ENCODE measurements at regions not wholly inside any gene's neighbourhood (a gene's known extent, or its start where the extent isn't known, plus 50 kb on each side); places are given as distances from the start of the nearest gene placed in this dataset.

DNA sequence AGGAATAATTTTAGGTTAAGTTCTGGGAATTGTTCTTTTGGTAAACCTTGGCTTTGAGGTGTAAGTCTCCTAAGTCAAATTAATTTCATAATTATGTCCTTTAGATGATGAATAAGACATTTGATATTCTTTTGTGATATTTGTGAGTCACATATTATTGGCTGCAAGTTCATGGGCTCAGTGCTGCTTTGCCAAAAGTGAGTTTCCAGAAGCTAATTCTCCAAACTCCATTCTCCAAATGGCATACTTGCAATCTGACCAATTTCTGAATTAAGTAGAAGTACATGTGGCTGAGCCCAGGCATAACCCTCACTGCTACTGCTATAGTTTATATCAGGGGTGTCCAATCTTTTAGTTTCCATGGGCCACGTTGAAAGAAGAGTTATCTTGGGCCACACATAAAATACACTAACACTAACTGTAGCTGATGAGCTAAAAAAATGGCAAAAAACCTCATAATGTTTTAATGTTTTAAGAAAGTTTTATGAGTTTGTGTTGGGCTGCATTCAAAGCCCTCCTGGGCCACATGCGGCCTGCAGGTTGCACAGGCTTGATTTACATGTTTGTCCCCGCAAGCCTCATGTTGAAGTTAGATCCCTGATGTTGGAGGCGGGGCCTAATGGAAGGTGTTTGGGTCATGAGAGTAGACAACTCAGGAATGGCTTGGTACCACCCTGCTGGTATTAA lies 196.1 kb downstream of the ZNF330 start:
- TF ChIP-seq, protein P1, sequence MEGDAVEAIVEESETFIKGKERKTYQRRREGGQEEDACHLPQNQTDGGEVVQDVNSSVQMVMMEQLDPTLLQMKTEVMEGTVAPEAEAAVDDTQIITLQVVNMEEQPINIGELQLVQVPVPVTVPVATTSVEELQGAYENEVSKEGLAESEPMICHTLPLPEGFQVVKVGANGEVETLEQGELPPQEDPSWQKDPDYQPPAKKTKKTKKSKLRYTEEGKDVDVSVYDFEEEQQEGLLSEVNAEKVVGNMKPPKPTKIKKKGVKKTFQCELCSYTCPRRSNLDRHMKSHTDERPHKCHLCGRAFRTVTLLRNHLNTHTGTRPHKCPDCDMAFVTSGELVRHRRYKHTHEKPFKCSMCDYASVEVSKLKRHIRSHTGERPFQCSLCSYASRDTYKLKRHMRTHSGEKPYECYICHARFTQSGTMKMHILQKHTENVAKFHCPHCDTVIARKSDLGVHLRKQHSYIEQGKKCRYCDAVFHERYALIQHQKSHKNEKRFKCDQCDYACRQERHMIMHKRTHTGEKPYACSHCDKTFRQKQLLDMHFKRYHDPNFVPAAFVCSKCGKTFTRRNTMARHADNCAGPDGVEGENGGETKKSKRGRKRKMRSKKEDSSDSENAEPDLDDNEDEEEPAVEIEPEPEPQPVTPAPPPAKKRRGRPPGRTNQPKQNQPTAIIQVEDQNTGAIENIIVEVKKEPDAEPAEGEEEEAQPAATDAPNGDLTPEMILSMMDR (IDR thresholded peaks at IDR 0.05): no peak
- H3K4me3 ChIP-seq (ENCODE audit: low read depth, low read length): no peak overlapping the region
- no peaks in the 10 kb centered on the region for H3K4me1 ChIP-seq
- no peak overlapping the region for H2AFZ ChIP-seq
- no peaks in the 10 kb centered on the region for H3K27me3 ChIP-seq (ENCODE audit: control insufficient read depth, insufficient read depth, low read length)
- no peaks in the 10 kb centered on the region for H3K79me2 ChIP-seq
- H3K9ac ChIP-seq: no peak overlapping the region
- H3K4me2 ChIP-seq (ENCODE audit: low read length): no peak overlapping the region
- no peak overlapping the region for H3K27ac ChIP-seq
- H3K36me3 ChIP-seq (ENCODE audit: control insufficient read depth, insufficient read depth, low read length): no peaks in the 10 kb centered on the region
- no peaks in the 10 kb centered on the region for H3K9me3 ChIP-seq (ENCODE audit: control insufficient read depth, low read length)

DNA sequence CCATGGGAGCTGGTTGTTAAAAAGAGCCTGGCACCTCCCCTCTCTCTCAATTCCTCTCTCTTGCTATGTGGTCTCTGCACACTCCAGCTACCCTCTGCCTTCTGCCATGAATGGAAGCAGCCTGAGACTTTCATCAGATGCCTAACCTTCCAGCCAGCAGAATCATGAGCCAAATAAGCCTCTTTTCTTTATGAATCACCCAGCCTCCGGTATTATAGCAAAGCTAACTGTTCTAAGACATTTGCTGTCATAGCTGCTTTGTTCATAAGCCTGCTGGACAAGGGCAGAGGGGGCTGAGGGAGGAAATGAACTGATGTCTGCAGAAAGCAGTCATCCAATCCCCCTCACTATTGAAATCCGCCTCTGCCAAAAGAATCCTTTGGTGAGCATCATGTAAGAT lies 196.7 kb downstream of the ZNF330 start:
- no peaks in the 10 kb centered on the region for H3K36me3 ChIP-seq (ENCODE audit: control insufficient read depth, insufficient read depth, low read length)
- TF ChIP-seq, protein P1 (IDR thresholded peaks at IDR 0.05): no peak
- no peak overlapping the region for H3K4me2 ChIP-seq (ENCODE audit: low read length)
- H3K9me3 ChIP-seq (ENCODE audit: control insufficient read depth, low read length): no peaks in the 10 kb centered on the region
- H2AFZ ChIP-seq: no peak overlapping the region
- no peaks in the 10 kb centered on the region for H3K79me2 ChIP-seq
- H3K27me3 ChIP-seq (ENCODE audit: control insufficient read depth, insufficient read depth, low read length): no peaks in the 10 kb centered on the region
- H3K4me1 ChIP-seq: no peaks in the 10 kb centered on the region
- H3K27ac ChIP-seq: no peak overlapping the region
- H3K4me3 ChIP-seq (ENCODE audit: low read depth, low read length): no peak overlapping the region
- no peak overlapping the region for H3K9ac ChIP-seq

DNA sequence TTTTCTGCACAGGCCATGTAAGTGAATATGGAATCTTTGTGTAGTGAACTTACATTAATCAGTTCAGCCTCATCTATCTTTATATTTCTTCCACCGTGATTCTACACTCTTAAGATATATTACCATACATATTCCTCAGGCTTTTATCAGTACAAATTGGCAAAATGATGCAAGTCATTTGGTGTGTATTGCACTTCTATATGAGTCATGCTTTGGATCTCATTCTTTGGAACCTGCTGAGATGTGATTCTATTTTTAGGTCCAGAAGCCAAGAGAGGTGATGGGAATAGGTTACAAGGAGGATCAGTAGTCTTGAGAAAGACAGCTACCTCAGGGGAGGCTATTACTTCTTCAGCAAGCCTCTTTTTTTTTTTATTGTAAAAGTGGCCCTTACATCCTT lies 204.4 kb downstream of the ZNF330 start:
- no peaks in the 10 kb centered on the region for H3K79me2 ChIP-seq
- no peak overlapping the region for H3K4me2 ChIP-seq (ENCODE audit: low read length)
- H3K36me3 ChIP-seq (ENCODE audit: control insufficient read depth, insufficient read depth, low read length): no peaks in the 10 kb centered on the region
- TF ChIP-seq, protein P1 (IDR thresholded peaks at IDR 0.05): no peak
- no peak overlapping the region for H3K4me3 ChIP-seq (ENCODE audit: low read depth, low read length)
- H3K27me3 ChIP-seq (ENCODE audit: control insufficient read depth, insufficient read depth, low read length): no peaks in the 10 kb centered on the region
- H2AFZ ChIP-seq: no peak overlapping the region
- no peak overlapping the region for H3K9ac ChIP-seq
- H3K27ac ChIP-seq: no peak overlapping the region
- no peaks in the 10 kb centered on the region for H3K4me1 ChIP-seq
- no peaks in the 10 kb centered on the region for H3K9me3 ChIP-seq (ENCODE audit: control insufficient read depth, low read length)

DNA sequence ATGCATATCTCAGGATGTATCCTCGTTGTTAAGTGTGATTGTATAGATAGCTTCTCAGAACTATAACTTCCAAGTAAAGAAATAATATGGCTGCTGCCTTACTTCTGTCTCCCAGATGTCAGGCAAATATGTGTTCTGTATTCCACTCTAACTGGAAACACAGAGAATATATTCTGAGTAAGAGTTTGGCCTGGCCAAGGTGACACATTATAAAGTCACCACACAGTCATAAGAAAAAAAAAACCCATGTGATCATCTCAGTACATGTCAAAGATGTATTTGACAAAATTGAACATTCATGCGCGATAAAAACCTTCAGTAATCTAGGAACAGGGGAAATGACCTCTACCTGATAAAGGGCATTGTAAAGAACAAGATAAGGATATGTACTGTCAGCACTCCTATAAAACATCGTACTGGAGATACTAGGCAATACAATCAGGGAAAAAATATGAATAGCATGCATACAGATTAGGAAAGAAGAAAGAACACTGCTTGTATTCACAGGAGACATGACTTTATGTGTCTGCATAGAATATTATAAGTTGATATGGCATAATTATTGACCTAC lies 207.1 kb downstream of the ZNF330 start:
- Histone ChIP-seq H3K4me2 (ENCODE audit: low read length) (no peak overlapping the region), H3K4me3 (ENCODE audit: low read depth, low read length) (no peak overlapping the region), H2AFZ (no peak overlapping the region), H3K9ac (no peak overlapping the region), H3K4me1 (no peaks in the 10 kb centered on the region), H3K27ac (no peak overlapping the region), H3K27me3 (ENCODE audit: control insufficient read depth, insufficient read depth, low read length) (no peaks in the 10 kb centered on the region), H3K36me3 (ENCODE audit: control insufficient read depth, insufficient read depth, low read length) (no peaks in the 10 kb centered on the region), H3K79me2 (no peaks in the 10 kb centered on the region), H3K9me3 (ENCODE audit: control insufficient read depth, low read length) (no peaks in the 10 kb centered on the region)
- TF ChIP-seq, protein P1 (IDR thresholded peaks at IDR 0.05): no peak

DNA sequence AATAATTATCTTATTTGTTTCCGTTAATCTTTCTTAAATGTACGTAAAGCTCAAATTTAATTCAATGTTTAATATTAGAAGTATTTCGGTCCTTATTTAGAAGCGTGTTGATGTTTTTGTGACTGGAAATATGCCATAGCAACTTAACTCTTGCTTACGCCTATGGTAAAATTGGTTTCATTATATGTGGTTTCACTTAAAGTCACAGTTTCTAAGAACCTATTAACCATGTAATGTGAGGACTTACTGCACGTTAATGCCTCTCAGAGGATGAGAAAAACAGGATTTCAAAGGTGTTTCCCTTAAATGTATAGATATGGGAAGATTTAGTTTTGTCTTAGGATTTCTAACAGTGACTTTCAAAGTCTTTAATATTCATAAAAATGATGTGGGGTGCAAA lies 206.4 kb upstream of the IL15 start:
- TF ChIP-seq, protein P1 (IDR thresholded peaks at IDR 0.05): no peak
- H3K9ac ChIP-seq: no peak overlapping the region
- no peaks in the 10 kb centered on the region for H3K27me3 ChIP-seq (ENCODE audit: control insufficient read depth, insufficient read depth, low read length)
- H3K9me3 ChIP-seq (ENCODE audit: control insufficient read depth, low read length): no peaks in the 10 kb centered on the region
- no peaks in the 10 kb centered on the region for H3K79me2 ChIP-seq
- H3K4me1 ChIP-seq: no peaks in the 10 kb centered on the region
- H2AFZ ChIP-seq: no peak overlapping the region
- H3K27ac ChIP-seq: no peak overlapping the region
- no peaks in the 10 kb centered on the region for H3K36me3 ChIP-seq (ENCODE audit: control insufficient read depth, insufficient read depth, low read length)
- H3K4me3 ChIP-seq (ENCODE audit: low read depth, low read length): no peak overlapping the region
- no peak overlapping the region for H3K4me2 ChIP-seq (ENCODE audit: low read length)

All from parathyroid adenoma (tissue), 2 donors.